ENCODE measurements at regions not wholly inside any gene's neighbourhood (a gene's known extent, or its start where the extent isn't known, plus 50 kb on each side); places are given as distances from the start of the nearest gene placed in this dataset.

DNA sequence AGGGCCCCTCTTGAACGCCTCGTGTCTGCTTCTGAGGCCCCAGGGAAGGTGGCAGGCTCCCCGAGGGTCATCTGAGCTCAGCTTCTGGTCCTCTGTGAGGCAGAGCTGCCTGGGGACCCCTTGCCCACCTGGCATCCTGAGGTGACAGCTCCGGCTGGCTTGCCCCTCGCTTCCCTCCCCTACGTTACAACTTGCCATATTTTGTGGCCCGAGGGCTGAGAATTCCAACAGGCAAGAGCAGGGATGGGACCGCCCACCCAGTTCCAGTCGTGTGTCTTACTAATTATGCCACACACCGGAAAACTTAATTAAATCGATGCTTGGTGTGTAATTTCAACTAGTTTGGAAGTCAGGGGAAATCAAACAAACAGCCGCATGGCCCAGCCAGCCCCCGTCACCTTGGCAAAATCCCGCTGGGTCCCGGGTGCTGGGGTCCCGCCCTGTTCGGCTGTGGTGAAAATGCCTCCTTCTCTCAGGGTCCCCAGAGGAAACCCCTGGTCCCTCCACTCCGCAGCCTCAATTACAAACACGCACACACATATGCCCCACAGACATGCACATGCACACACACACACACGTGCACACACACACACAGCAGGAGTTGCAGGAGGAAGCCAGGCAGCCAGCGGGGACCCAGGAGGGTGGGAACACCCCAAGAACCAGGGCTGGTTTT, 221.0 kb upstream of the IER5L start:
- BruUV-seq (replicated peaks), result no TSS peak
- Histone ChIP-seq H3K4me2 (ENCODE audit: low read length) (no peak overlapping the region), H2AFZ (ENCODE audit: low read length) (no peak overlapping the region), H3K79me2 (ENCODE audit: low read length) (no peaks in the 10 kb centered on the region), H3K9me2 (replicated peaks; ENCODE audit: low read length) (no peaks in the 10 kb centered on the region), H3K9ac (ENCODE audit: low read length) (no peak overlapping the region), H3K27me3 (ENCODE audit: low read length) (no peaks in the 10 kb centered on the region), H3K4me1 (ENCODE audit: insufficient read depth, low read length) (no peaks in the 10 kb centered on the region), H3K4me3 (ENCODE audit: low read length) (no peak overlapping the region), H3K9me3 (ENCODE audit: low read length) (no peaks in the 10 kb centered on the region), H3F3A (ENCODE audit: low read length, unreplicated experiment) (no peaks in the 10 kb centered on the region), H4K20me1 (ENCODE audit: low read length) (no peaks in the 10 kb centered on the region), H3K27ac (ENCODE audit: low read length) (no peak overlapping the region), H3K36me3 (ENCODE audit: low read depth, low read length) (no peaks in the 10 kb centered on the region)
- POLR2A ChIA-PET (ENCODE audit: unreplicated experiment), result no interaction called here
- ATAC-seq (no peak), DNase-seq (no peak)
- no peak for TF ChIP-seq CTCF (conservative IDR thresholded peaks at IDR 0.05; ENCODE audit: low read depth, low read length)
- TF ChIP-seq EZH2 (IDR thresholded peaks at IDR 0.05; ENCODE audit: low read length, unreplicated experiment), result no peak
- CTCF ChIA-PET, result no interaction called here
- intact Hi-C loops (cut with micrococcal nuclease), result no loop called here

GRCh38 chr9:129398101-129398960, 220.3 kb upstream of the IER5L start:
- BruUV-seq (replicated peaks), result no TSS peak
- intact Hi-C loops (cut with micrococcal nuclease), result no loop called here

More at GRCh38 chr9:129398101-129398960, 220.3 kb upstream of the IER5L start:
- Histone ChIP-seq H2AFZ (ENCODE audit: low read length) (no peak overlapping the region), H3K79me2 (ENCODE audit: low read length) (no peaks in the 10 kb centered on the region), H3K36me3 (ENCODE audit: low read depth, low read length) (no peaks in the 10 kb centered on the region), H3K4me2 (ENCODE audit: low read length) (no peak overlapping the region), H3K27me3 (ENCODE audit: low read length) (no peaks in the 10 kb centered on the region), H3K9ac (ENCODE audit: low read length) (no peak overlapping the region), H3K9me2 (replicated peaks; ENCODE audit: low read length) (no peaks in the 10 kb centered on the region), H3K4me1 (ENCODE audit: insufficient read depth, low read length) (no peaks in the 10 kb centered on the region), H3K4me3 (ENCODE audit: low read length) (no peak overlapping the region), H4K20me1 (ENCODE audit: low read length) (no peaks in the 10 kb centered on the region), H3K27ac (ENCODE audit: low read length) (no peak overlapping the region), H3K9me3 (ENCODE audit: low read length) (no peaks in the 10 kb centered on the region), H3F3A (ENCODE audit: low read length, unreplicated experiment) (no peaks in the 10 kb centered on the region)
- DNase-seq, result no peak
- TF ChIP-seq CTCF (conservative IDR thresholded peaks at IDR 0.05; ENCODE audit: low read depth, low read length), result no peak
- no peak for TF ChIP-seq EZH2phosphoT487 (IDR thresholded peaks at IDR 0.05; ENCODE audit: borderline replicate concordance, low read length)
- no peak for TF ChIP-seq EZH2 (IDR thresholded peaks at IDR 0.05; ENCODE audit: low read length, unreplicated experiment)
- ChIA-PET CTCF (no interaction called here), POLR2A (ENCODE audit: unreplicated experiment) (no interaction called here)
- ATAC-seq, result no peak

Data from PC-3 (cell line).